ENCODE measurements at regions not wholly inside any gene's neighbourhood (a gene's known extent, or its start where the extent isn't known, plus 50 kb on each side); places are given as distances from the start of the nearest gene placed in this dataset.

GRCh38 chr3:165359005-165359404, 162.8 kb upstream of the SLITRK3 start:
- Histone ChIP-seq H3K36me3 (replicated peaks in 1 of 2; ENCODE audit: control insufficient read depth in 1 of 2, insufficient read depth in 2 of 2, low read length in 2 of 2) (no peaks in the 10 kb centered on the region), H3K27me3 (ENCODE audit: control insufficient read depth in 1 of 2, insufficient read depth in 2 of 2, low read length in 2 of 2) (no peaks in the 10 kb centered on the region), H2AFZ (ENCODE audit: low read length) (no peak overlapping the region), H3K4me3 (replicated peaks in 1 of 3; ENCODE audit: insufficient read depth in 1 of 3, low read depth in 2 of 3, low read length in 3 of 3) (no peak overlapping the region), H3K27ac (ENCODE audit: extremely low read length, insufficient read depth, low read length) (no peak overlapping the region), H3K79me2 (ENCODE audit: insufficient read depth, low read length) (no peaks in the 10 kb centered on the region), H3K4me1 (ENCODE audit: insufficient read depth, low read length) (no peaks in the 10 kb centered on the region), H3K9me3 (ENCODE audit: low read length) (no peaks in the 10 kb centered on the region), H4K20me1 (ENCODE audit: insufficient read depth, low read length) (no peaks in the 10 kb centered on the region), H3K4me2 (ENCODE audit: low read depth, low read length) (no peak overlapping the region), H3K9ac (ENCODE audit: insufficient read depth, low read depth, low read length) (no peak overlapping the region)
- CTCF ChIA-PET (ENCODE audit: low intra/inter-chr PET ratio, low total read pairs) = no interaction called here
- no TSS peak for BruUV-seq (replicated peaks)
- in situ Hi-C loops (cut with HindIII; ENCODE audit: extremely low pct_ligation_motif_present, low pct_unique_long_range_greater_than_20kb) (no loop called here), intact Hi-C loops (cut with micrococcal nuclease; ENCODE audit: unreplicated experiment) (no loop called here)
- DNase-seq (ENCODE audit: low spot score) (no peak), FAIRE-seq (no peak), ATAC-seq (no peak)
- 1% methylated on average over 3 of the region's 3 CpGs for WGBS (ENCODE audit: low lambda C conversion rate)
- no peak for TF ChIP-seq ZFYVE20 (CRISPR knock-in tag; IDR thresholded peaks at IDR 0.05; ENCODE audit: borderline replicate concordance, low read depth)
- TF ChIP-seq ZKSCAN1 (IDR thresholded peaks at IDR 0.05; ENCODE audit: low read length) = no peak
- POLR2A ChIA-PET = no interaction called here

GRCh38 chr3:165355316-165355715, 159.1 kb upstream of the SLITRK3 start:
- CTCF ChIA-PET (ENCODE audit: low intra/inter-chr PET ratio, low total read pairs) = no interaction called here
- H3K27me3 ChIP-seq (ENCODE audit: control insufficient read depth in 1 of 2, insufficient read depth in 2 of 2, low read length in 2 of 2) = no peaks in the 10 kb centered on the region
- 41% methylated on average over 5 of the region's 5 CpGs for WGBS (ENCODE audit: low lambda C conversion rate)
- no peaks in the 10 kb centered on the region for H3K4me1 ChIP-seq (ENCODE audit: insufficient read depth, low read length)
- POLR2A ChIA-PET = no interaction called here
- no peak for TF ChIP-seq SMARCE1 (IDR thresholded peaks at IDR 0.05; ENCODE audit: borderline replicate concordance)
- TF ChIP-seq ZNF556 (CRISPR knock-in tag; IDR thresholded peaks at IDR 0.05; ENCODE audit: borderline replicate concordance) = no peak
- TF ChIP-seq KAT8 (CRISPR knock-in tag; IDR thresholded peaks at IDR 0.05) = no peak
- no peak for TF ChIP-seq HNRNPLL (IDR thresholded peaks at IDR 0.05; ENCODE audit: low read depth, low read length, poor library complexity, severe bottlenecking)
- TF ChIP-seq KLF16 (CRISPR knock-in tag; IDR thresholded peaks at IDR 0.05) = no peak
- no peak for DNase-seq (ENCODE audit: low spot score)
- intact Hi-C loops (cut with micrococcal nuclease; ENCODE audit: unreplicated experiment) = no loop called here
- no peak overlapping the region for H3K4me2 ChIP-seq (ENCODE audit: low read depth, low read length)
- H3K27ac ChIP-seq (ENCODE audit: extremely low read length, insufficient read depth, low read length) = no peak overlapping the region
- no peak overlapping the region for H2AFZ ChIP-seq (ENCODE audit: low read length)
- no peak overlapping the region for H3K9ac ChIP-seq (ENCODE audit: insufficient read depth, low read depth, low read length)
- BruUV-seq (replicated peaks) = no TSS peak
- in situ Hi-C loops (cut with HindIII; ENCODE audit: extremely low pct_ligation_motif_present, low pct_unique_long_range_greater_than_20kb) = no loop called here
- H3K79me2 ChIP-seq (ENCODE audit: insufficient read depth, low read length) = no peaks in the 10 kb centered on the region
- no peaks in the 10 kb centered on the region for H4K20me1 ChIP-seq (ENCODE audit: insufficient read depth, low read length)
- no peak overlapping the region for H3K4me3 ChIP-seq (replicated peaks in 1 of 3; ENCODE audit: insufficient read depth in 1 of 3, low read depth in 2 of 3, low read length in 3 of 3)
- H3K36me3 ChIP-seq (replicated peaks in 1 of 2; ENCODE audit: control insufficient read depth in 1 of 2, insufficient read depth in 2 of 2, low read length in 2 of 2) = no peaks in the 10 kb centered on the region
- no peak for FAIRE-seq
- ATAC-seq = no peak
- H3K9me3 ChIP-seq (ENCODE audit: low read length) = no peaks in the 10 kb centered on the region
